ENCODE measurements at regions not wholly inside any gene's neighbourhood (a gene's known extent, or its start where the extent isn't known, plus 50 kb on each side); places are given as distances from the start of the nearest gene placed in this dataset.

DNA sequence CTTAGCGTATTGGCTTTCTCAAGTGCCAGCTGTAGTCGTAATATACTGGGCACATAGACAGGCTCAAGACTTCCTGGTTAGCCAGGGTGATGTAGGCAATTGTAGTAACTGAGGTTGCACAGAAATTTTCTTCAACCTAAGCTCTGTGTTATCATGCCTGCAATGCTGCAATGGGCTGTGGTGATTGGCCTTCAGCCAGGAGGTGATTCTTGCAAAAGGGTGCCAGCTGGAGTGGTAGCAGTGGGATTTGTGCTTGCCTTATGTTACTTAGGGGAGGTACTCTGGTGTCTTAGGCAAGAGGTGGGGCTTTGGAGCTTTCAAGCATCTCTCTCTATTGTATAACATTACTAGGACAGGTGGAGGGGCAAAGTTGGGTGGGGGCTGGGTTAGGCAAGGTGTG lies 495.1 kb downstream of the CDH11 start:
- TF ChIP-seq, protein P1, sequence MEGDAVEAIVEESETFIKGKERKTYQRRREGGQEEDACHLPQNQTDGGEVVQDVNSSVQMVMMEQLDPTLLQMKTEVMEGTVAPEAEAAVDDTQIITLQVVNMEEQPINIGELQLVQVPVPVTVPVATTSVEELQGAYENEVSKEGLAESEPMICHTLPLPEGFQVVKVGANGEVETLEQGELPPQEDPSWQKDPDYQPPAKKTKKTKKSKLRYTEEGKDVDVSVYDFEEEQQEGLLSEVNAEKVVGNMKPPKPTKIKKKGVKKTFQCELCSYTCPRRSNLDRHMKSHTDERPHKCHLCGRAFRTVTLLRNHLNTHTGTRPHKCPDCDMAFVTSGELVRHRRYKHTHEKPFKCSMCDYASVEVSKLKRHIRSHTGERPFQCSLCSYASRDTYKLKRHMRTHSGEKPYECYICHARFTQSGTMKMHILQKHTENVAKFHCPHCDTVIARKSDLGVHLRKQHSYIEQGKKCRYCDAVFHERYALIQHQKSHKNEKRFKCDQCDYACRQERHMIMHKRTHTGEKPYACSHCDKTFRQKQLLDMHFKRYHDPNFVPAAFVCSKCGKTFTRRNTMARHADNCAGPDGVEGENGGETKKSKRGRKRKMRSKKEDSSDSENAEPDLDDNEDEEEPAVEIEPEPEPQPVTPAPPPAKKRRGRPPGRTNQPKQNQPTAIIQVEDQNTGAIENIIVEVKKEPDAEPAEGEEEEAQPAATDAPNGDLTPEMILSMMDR (conservative IDR thresholded peaks at IDR 0.05) = no peak
- TF ChIP-seq ZFX (IDR thresholded peaks at IDR 0.05) = no peak

Measured in C4-2B (cell line).